Prostate gland (tissue), 2 donors: ENCODE measurements at regions not wholly inside any gene's neighbourhood (a gene's known extent, or its start where the extent isn't known, plus 50 kb on each side); places are given as distances from the start of the nearest gene placed in this dataset.

Experiments
- POLR2A ChIP-seq: fragments of 450-650 bp; IDR thresholded peaks from one replicate; pipeline ENCODE4 v1.6.1; 2016; ENCODE audit warnings: antibody characterized with exemption, mild to moderate bottlenecking
- POLR2AphosphoS5 ChIP-seq: sonication (generic); formaldehyde crosslinking; IDR thresholded peaks from one replicate; pipeline ENCODE4 v1.6.1; 2017; ENCODE audit warnings: antibody characterized with exemption
- TF ChIP-seq, protein P1 (sequence below), 4 experiments: fragments of 200-600 bp in 2 of 4; fragments of 450-650 bp in 2 of 4; sonication (generic) in 2 of 4; IDR thresholded peaks; 1 replicate in 3 of 4; 2 replicates in 1 of 4; pipeline ENCODE4 v1.5.1; 2016 to 2019; ENCODE audit warnings: antibody characterized with exemption in 4 of 4, mild to moderate bottlenecking in 2 of 4, moderate library complexity in 2 of 4

DNA sequence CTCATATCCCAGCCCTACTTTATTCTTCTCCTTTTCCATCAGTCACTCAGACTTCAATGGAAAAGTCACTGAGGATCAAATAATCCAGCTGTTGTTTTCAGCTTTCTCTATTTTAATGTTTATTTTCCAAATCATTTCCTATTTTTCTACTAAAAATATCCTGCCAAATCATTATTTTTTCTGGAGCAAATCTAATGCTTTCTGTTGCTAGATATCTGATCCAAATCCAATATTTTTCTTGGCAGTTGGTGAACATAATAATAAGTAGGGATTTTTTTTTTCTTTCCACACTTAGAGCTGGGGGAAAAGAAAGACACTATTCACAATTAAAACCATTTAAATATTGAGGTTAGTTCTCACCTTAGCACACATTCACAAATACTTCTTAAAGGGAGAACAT, 656.1 kb downstream of the DACH1 start:
- TF ChIP-seq POLR2A (no peak), POLR2AphosphoS5 (no peak)
- TF ChIP-seq, protein P1, sequence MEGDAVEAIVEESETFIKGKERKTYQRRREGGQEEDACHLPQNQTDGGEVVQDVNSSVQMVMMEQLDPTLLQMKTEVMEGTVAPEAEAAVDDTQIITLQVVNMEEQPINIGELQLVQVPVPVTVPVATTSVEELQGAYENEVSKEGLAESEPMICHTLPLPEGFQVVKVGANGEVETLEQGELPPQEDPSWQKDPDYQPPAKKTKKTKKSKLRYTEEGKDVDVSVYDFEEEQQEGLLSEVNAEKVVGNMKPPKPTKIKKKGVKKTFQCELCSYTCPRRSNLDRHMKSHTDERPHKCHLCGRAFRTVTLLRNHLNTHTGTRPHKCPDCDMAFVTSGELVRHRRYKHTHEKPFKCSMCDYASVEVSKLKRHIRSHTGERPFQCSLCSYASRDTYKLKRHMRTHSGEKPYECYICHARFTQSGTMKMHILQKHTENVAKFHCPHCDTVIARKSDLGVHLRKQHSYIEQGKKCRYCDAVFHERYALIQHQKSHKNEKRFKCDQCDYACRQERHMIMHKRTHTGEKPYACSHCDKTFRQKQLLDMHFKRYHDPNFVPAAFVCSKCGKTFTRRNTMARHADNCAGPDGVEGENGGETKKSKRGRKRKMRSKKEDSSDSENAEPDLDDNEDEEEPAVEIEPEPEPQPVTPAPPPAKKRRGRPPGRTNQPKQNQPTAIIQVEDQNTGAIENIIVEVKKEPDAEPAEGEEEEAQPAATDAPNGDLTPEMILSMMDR (IDR thresholded peaks at IDR 0.05) = no peak
